ENCODE measurements at regions not wholly inside any gene's neighbourhood (a gene's known extent, or its start where the extent isn't known, plus 50 kb on each side); places are given as distances from the start of the nearest gene placed in this dataset.

DNA sequence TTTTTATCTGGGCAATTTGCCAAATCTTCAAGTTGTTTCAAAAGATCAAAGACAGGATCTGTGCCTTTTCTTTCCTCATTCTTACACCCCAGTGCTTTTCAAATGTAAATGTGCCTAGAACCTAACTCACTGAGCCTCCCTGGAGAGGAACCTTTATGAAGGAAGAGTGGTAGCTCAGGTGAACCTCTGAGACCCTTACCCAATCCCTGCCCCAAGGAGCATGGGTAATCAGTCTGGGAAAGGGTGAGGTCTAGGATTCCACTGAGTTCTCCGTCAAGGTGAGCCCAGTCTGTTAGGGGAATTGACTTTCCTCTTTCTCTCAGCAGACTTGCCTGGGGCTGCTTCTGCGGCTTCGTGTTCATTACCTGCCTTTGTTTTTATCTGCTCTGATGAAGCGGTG, 88.1 kb upstream of the MAP4K4 start:
- no peak for DNase-seq (ENCODE audit: low read depth)
- TF ChIP-seq, protein P1, sequence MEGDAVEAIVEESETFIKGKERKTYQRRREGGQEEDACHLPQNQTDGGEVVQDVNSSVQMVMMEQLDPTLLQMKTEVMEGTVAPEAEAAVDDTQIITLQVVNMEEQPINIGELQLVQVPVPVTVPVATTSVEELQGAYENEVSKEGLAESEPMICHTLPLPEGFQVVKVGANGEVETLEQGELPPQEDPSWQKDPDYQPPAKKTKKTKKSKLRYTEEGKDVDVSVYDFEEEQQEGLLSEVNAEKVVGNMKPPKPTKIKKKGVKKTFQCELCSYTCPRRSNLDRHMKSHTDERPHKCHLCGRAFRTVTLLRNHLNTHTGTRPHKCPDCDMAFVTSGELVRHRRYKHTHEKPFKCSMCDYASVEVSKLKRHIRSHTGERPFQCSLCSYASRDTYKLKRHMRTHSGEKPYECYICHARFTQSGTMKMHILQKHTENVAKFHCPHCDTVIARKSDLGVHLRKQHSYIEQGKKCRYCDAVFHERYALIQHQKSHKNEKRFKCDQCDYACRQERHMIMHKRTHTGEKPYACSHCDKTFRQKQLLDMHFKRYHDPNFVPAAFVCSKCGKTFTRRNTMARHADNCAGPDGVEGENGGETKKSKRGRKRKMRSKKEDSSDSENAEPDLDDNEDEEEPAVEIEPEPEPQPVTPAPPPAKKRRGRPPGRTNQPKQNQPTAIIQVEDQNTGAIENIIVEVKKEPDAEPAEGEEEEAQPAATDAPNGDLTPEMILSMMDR (IDR thresholded peaks at IDR 0.05; ENCODE audit: low read depth, low read length, missing control alignments): no peak
- H3K4me3 ChIP-seq (ENCODE audit: low read depth, low read length): no peak overlapping the region

DNA sequence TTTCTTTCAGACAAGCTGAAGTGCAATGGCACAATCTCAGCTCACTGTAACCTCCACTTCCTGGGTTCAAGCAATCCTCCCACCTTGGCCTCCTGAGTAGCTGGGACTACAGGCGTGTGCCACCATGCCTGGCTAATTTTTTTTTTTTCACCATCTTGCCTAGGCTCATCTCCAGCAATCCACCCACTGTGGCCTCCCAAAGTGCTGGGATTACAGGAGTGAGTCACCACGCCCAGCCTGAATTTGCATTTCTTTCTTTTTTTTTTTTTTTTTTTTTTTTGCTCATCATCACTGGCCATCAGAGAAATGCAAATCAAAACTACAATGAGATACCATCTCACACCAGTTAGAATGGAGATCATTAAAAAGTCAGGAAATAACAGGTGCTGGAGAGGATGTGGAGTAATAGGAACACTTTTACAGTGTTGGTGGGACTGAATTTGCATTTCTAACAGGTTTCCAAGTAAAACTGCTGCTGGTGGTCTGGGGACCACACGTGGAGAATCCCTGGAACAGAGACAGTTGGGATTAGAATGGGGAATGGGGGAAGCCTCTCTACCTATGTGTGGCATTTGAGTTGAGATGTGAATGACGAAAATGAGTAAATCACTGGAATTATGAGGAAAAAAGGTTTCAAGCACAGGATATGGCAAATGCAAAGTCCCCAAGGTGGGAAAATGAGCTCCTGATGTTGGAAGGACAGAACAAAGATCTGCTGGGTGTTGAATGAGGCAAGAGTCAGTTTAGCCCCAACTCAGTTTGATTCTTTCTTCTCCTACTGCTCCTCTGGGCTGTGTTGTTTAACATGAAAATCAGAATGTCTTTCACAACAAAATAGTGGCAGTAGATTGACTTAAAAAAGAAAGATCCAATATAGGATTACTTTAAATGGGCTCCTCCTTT, 88.8 kb upstream of the MAP4K4 start:
- DNase-seq (ENCODE audit: low read depth): no peak
- H3K4me3 ChIP-seq (ENCODE audit: low read depth, low read length): no peak overlapping the region
- TF ChIP-seq, protein P1 (IDR thresholded peaks at IDR 0.05; ENCODE audit: low read depth, low read length, missing control alignments): no peak

DNA sequence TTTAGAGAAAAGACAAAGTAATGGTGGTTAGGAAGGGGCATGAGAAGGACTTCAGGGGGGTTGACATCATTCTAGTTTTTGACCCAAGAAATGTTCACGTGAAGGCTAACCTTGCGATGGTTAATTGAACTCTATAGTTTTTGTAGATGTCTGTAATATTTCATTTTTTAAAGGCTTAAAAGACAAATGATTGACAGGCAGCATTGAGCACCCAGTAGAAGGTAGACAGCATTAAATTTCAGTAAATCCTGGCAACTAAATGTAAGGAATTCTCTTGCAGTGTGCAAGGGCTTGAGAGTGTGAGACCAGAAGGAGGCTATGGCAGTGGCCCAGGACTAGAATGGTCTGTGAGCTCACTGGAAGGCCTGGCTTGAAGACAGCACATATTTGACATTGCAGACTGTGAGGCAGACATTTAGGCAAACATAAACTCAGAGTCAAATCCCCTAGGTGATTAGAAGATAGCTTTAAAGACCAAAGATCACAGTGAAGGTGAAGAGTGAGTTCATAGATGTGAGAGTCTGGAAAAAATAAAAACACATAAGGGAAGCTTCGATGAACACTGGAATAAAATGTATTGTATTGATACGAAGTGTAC, 100.1 kb upstream of the MAP4K4 start:
- DNase-seq (ENCODE audit: low read depth): no peak
- TF ChIP-seq, protein P1 (IDR thresholded peaks at IDR 0.05; ENCODE audit: low read depth, low read length, missing control alignments): no peak
- no peak overlapping the region for H3K4me3 ChIP-seq (ENCODE audit: low read depth, low read length)

DNA sequence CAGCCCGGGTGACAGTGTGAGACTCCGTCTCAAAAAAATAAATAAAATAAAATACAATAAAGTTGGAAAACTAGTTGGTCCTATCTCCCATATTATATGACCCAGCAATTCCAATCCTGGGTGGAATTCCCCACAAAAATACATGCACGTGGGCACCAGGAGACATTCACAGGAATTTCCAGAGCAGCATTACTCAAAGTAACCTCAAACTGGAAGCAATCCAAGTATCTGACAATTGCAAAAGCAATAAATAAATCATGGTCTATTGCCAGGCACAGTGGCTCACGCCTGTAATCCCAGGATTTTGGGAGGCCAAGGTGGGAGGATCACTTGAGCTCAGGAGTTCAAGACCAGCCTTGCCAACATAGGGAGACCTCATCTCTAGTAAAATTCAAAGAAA, 101.2 kb upstream of the MAP4K4 start:
- no peak overlapping the region for H3K4me3 ChIP-seq (ENCODE audit: low read depth, low read length)
- TF ChIP-seq, protein P1 (IDR thresholded peaks at IDR 0.05; ENCODE audit: low read depth, low read length, missing control alignments): no peak
- DNase-seq (ENCODE audit: low read depth): no peak

DNA sequence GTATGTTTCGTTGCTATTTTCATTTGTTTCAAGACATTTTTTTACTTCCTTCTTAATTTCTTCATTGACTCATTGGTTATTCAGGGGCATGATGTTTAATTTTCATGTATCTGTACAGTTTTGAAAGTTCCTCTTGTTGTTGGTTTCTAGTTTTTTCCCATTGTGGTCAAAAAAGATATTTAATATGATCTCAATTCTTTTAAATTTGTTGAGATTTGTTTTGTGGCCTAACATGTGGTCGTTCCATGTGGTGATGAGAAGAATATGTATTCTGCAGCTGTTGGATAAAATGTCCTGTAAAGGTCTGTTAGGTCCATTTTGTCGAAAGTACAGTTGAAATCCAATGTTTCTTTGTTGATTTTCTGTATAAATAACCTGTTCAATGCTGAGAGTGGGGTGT, 110.3 kb upstream of the MAP4K4 start:
- no peak overlapping the region for H3K4me3 ChIP-seq (ENCODE audit: low read depth, low read length)
- TF ChIP-seq, protein P1 (IDR thresholded peaks at IDR 0.05; ENCODE audit: low read depth, low read length, missing control alignments): no peak
- no peak for DNase-seq (ENCODE audit: low read depth)

DNA sequence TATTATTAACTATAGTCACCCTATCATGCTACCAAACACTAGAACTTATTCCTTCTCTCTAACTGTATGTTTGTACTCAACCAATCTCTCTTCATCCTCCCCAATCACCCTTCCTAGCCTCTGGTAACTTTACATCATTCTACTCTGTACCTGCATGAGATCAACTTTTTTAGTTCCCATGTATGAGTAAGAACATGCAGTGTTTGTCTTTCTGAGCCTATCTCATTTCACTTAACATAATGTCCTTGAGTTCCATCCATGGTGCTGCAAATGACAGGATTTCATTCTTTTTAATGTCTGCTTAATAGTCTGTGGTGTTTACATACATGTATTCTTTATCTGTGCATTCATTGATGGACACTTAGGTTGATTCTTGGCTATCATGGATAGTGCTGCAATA, 108.9 kb upstream of the RFX8 start:
- TF ChIP-seq, protein P1 (IDR thresholded peaks at IDR 0.05; ENCODE audit: low read depth, low read length, missing control alignments): no peak
- no peak overlapping the region for H3K4me3 ChIP-seq (ENCODE audit: low read depth, low read length)
- DNase-seq (ENCODE audit: low read depth): no peak

Data from GM12864 (cell line).